ENCODE measurements at regions not wholly inside any gene's neighbourhood (a gene's known extent, or its start where the extent isn't known, plus 50 kb on each side); places are given as distances from the start of the nearest gene placed in this dataset.

DNA sequence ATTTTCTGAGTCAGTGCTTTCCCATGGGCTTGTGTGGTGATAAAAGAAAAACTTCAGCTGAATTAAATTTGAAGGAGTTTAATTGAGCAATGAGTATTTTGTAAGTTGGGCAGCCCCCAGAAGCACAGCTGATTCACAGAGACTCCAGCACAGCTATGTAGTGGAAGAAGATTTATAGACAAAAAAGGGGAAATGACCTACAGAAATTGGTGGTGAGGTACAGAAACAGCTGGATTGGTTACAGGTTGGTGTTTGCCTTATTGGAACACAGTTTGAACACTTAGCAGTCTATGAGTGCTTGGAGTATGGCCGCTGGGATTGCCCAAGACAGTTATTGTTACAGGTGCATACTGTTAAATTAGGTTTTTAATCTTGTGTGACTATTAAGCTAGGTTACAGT is 96.9 kb upstream of the PTPRK start:
- no peak overlapping the region for H3K27ac ChIP-seq (ENCODE audit: extremely low read depth, low read depth, low read length)
- 0% methylated on average over 1 of the region's 1 CpG for WGBS (ENCODE audit: insufficient coverage, low coverage, missing lambda C conversion rate)
- H3K4me3 ChIP-seq: no peak overlapping the region
- H3K36me3 ChIP-seq (ENCODE audit: control insufficient read depth, insufficient read depth, low read length): no peaks in the 10 kb centered on the region
- ChIA-PET POLR2A (no interaction called here), CTCF (ENCODE audit: low intra/inter-chr PET ratio) (no interaction called here)
- H3K4me2 ChIP-seq (ENCODE audit: insufficient read depth, low read length): no peak overlapping the region
- FAIRE-seq (no peak), ATAC-seq (no peak), DNase-seq (ENCODE audit: extremely low read depth in 1 of 4, low spot score in 3 of 4) (no peak)
- no peaks in the 10 kb centered on the region for H3K9me3 ChIP-seq (replicated peaks; ENCODE audit: control insufficient read depth, insufficient read depth, low read depth, low read length)
- H3K27me3 ChIP-seq (ENCODE audit: control insufficient read depth in 2 of 2, insufficient read depth in 2 of 2, low read length in 2 of 2): no peaks in the 10 kb centered on the region
- no TSS peak for BruUV-seq (replicated peaks)
- in situ Hi-C loops (cut with MboI): no loop called here
- H3K4me1 ChIP-seq (replicated peaks in 1 of 2; ENCODE audit: control insufficient read depth in 2 of 2, insufficient read depth in 2 of 2, low read length in 2 of 2): no peaks in the 10 kb centered on the region
- H2AFZ ChIP-seq (ENCODE audit: low read depth, low read length): no peak overlapping the region
- no peaks in the 10 kb centered on the region for H4K20me1 ChIP-seq (replicated peaks; ENCODE audit: control insufficient read depth, insufficient read depth, low read length)
- H3K9ac ChIP-seq (ENCODE audit: insufficient read depth in 1 of 2, low read depth in 2 of 2, low read length in 2 of 2): no peak overlapping the region
- H3K79me2 ChIP-seq (ENCODE audit: control insufficient read depth, insufficient read depth, low read length): no peaks in the 10 kb centered on the region
- TF ChIP-seq, protein P1, sequence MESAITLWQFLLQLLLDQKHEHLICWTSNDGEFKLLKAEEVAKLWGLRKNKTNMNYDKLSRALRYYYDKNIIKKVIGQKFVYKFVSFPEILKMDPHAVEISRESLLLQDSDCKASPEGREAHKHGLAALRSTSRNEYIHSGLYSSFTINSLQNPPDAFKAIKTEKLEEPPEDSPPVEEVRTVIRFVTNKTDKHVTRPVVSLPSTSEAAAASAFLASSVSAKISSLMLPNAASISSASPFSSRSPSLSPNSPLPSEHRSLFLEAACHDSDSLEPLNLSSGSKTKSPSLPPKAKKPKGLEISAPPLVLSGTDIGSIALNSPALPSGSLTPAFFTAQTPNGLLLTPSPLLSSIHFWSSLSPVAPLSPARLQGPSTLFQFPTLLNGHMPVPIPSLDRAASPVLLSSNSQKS (CRISPR knock-in tag; IDR thresholded peaks at IDR 0.05): no peak
- TF ChIP-seq, protein P2, sequence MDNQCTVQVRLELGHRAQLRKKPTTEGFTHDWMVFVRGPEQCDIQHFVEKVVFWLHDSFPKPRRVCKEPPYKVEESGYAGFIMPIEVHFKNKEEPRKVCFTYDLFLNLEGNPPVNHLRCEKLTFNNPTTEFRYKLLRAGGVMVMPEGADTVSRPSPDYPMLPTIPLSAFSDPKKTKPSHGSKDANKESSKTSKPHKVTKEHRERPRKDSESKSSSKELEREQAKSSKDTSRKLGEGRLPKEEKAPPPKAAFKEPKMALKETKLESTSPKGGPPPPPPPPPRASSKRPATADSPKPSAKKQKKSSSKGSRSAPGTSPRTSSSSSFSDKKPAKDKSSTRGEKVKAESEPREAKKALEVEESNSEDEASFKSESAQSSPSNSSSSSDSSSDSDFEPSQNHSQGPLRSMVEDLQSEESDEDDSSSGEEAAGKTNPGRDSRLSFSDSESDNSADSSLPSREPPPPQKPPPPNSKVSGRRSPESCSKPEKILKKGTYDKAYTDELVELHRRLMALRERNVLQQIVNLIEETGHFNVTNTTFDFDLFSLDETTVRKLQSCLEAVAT (IDR thresholded peaks at IDR 0.05): no peak
- TF ChIP-seq SUPT5H (IDR thresholded peaks at IDR 0.05) (no peak), E2F3 (CRISPR knock-in tag; IDR thresholded peaks at IDR 0.05) (no peak), PTBP1 (IDR thresholded peaks at IDR 0.05; ENCODE audit: low read depth, low read length) (no peak), KHSRP (IDR thresholded peaks at IDR 0.05) (no peak), STAT5B (CRISPR knock-in tag; IDR thresholded peaks at IDR 0.05) (no peak), ATF7 (IDR thresholded peaks at IDR 0.05) (no peak), SMAD4 (CRISPR knock-in tag; conservative IDR thresholded peaks at IDR 0.05) (no peak), MYBL2 (IDR thresholded peaks at IDR 0.05; ENCODE audit: low read depth) (no peak), MYBL2 (CRISPR knock-in tag; IDR thresholded peaks at IDR 0.05; ENCODE audit: borderline replicate concordance) (no peak), MAZ (CRISPR knock-in tag; conservative IDR thresholded peaks at IDR 0.05 in 1 of 2, IDR thresholded peaks at IDR 0.05 in 1 of 2) (no peak), TOE1 (IDR thresholded peaks at IDR 0.05; ENCODE audit: borderline replicate concordance) (no peak), TOE1 (CRISPR knock-in tag; IDR thresholded peaks at IDR 0.05; ENCODE audit: borderline replicate concordance, low read depth) (no peak), MEIS2 (IDR thresholded peaks at IDR 0.05; ENCODE audit: partially characterized antibody) (no peak), SAFB2 (IDR thresholded peaks at IDR 0.05; ENCODE audit: borderline replicate concordance, low read depth, low read length, severe bottlenecking) (no peak)
- TF ChIP-seq, protein P3, sequence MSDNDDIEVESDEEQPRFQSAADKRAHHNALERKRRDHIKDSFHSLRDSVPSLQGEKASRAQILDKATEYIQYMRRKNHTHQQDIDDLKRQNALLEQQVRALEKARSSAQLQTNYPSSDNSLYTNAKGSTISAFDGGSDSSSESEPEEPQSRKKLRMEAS (CRISPR knock-in tag; IDR thresholded peaks at IDR 0.05): no peak
- TF ChIP-seq, protein P4, sequence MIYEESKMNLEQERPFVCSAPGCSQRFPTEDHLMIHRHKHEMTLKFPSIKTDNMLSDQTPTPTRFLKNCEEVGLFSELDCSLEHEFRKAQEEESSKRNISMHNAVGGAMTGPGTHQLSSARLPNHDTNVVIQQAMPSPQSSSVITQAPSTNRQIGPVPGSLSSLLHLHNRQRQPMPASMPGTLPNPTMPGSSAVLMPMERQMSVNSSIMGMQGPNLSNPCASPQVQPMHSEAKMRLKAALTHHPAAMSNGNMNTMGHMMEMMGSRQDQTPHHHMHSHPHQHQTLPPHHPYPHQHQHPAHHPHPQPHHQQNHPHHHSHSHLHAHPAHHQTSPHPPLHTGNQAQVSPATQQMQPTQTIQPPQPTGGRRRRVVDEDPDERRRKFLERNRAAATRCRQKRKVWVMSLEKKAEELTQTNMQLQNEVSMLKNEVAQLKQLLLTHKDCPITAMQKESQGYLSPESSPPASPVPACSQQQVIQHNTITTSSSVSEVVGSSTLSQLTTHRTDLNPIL (CRISPR knock-in tag; IDR thresholded peaks at IDR 0.05): no peak
- intact Hi-C loops (cut with micrococcal nuclease): no loop called here
- H3K9me1 ChIP-seq (ENCODE audit: control insufficient read depth, insufficient read depth, low read length): no peaks in the 10 kb centered on the region
